MCF 10A (cell line): ENCODE measurements at regions not wholly inside any gene's neighbourhood (a gene's known extent, or its start where the extent isn't known, plus 50 kb on each side); places are given as distances from the start of the nearest gene placed in this dataset.

Source experiments
- BruUV-seq: library from RNA; stranded (reverse); fragments of 400-500 nt; replicated peaks from 2 replicates; lab custom pipeline; 2021; lab: Mats Ljungman, UMichigan
- CTCF ChIA-PET: fragments of 300-600 bp; sonication (Branson Sonifier 250); formaldehyde crosslinking; extraction: SDS; loops from one replicate; lab custom pipeline; 2021; ENCODE audit warnings: antibody characterized with exemption, inconsistent platforms; lab: Yijun Ruan, JAX
- POLR2A ChIA-PET: fragments of 300-600, 350-650 bp; sonication (Branson Sonifier 250); formaldehyde crosslinking; extraction: SDS; loops from one replicate; lab custom pipeline; 2020; ENCODE audit warnings: antibody characterized with exemption, inconsistent platforms; lab: Yijun Ruan, JAX
- DNase-seq: peaks from one replicate; pipeline ENCODE4 v3.0.0-alpha.2; 2018; ENCODE audit not compliant: unreplicated experiment
- H3K27ac Mint-ChIP-seq: one replicate; pipeline ENCODE4 v1.8.0; 2022; ENCODE audit warnings: mild to moderate bottlenecking, low read depth, mixed read lengths; ENCODE audit not compliant: unreplicated experiment
- H3K27me3 Mint-ChIP-seq: one replicate; pipeline ENCODE4 v1.8.0; 2022; ENCODE audit warnings: mixed read lengths; ENCODE audit not compliant: insufficient read depth, unreplicated experiment
- H3K36me3 Mint-ChIP-seq: one replicate; pipeline ENCODE4 v1.8.0; 2022; ENCODE audit warnings: mild to moderate bottlenecking, moderate library complexity, mixed read lengths; ENCODE audit not compliant: insufficient read depth, unreplicated experiment
- H3K4me1 Mint-ChIP-seq: one replicate; pipeline ENCODE4 v1.8.0; 2022; ENCODE audit warnings: mixed read lengths; ENCODE audit not compliant: insufficient read depth, unreplicated experiment
- H3K4me3 Mint-ChIP-seq: one replicate; pipeline ENCODE4 v1.8.0; 2022; ENCODE audit warnings: mild to moderate bottlenecking, moderate library complexity, mixed read lengths; ENCODE audit not compliant: unreplicated experiment
- H3K9me3 Mint-ChIP-seq: one replicate; pipeline ENCODE4 v1.8.0; 2022; ENCODE audit warnings: mixed read lengths; ENCODE audit not compliant: unreplicated experiment
- CTCF ChIP-seq: fragments of 200-600 bp; IDR thresholded peaks from one replicate; pipeline ENCODE4 v1.8.0; 2022; ENCODE audit warnings: antibody characterized with exemption, mild to moderate bottlenecking; ENCODE audit not compliant: unreplicated experiment
- intact Hi-C: fragments of 100-400 bp; cut with micrococcal nuclease; formaldehyde crosslinking; loops from 2 replicates; pipeline ENCODE4 v1.14.1; 2022

- H3K27me3 Mint-ChIP-seq = peaks cover 7% of the 10 kb centered on the region
- intact Hi-C loops = no loop called here
- H3K36me3 Mint-ChIP-seq = no peaks in the 10 kb centered on the region
- TF ChIP-seq CTCF = no peak
- ChIA-PET CTCF (interaction anchor here (0.6 kb wide), 1 partner anchor 291 kb away, joined by 3 read pairs; no protein-coding TSS in a partner anchor), POLR2A (no interaction called here)
- H3K4me1 Mint-ChIP-seq = peaks cover 6% of the 10 kb centered on the region
- no TSS peak for BruUV-seq
- peaks cover 14% of the 10 kb centered on the region for H3K9me3 Mint-ChIP-seq
- H3K27ac Mint-ChIP-seq = no peak overlapping the region
- no peak overlapping the region for H3K4me3 Mint-ChIP-seq
- DNase-seq = no peak
These were observed 68.0 kb downstream of the MYCN start for GRCh38 chr2:16008331-16008850.

GRCh38 chr2:16007167-16007934 is 67.0 kb downstream of the MYCN start:
- H3K27ac Mint-ChIP-seq = no peak overlapping the region
- no TSS peak for BruUV-seq
- no peak overlapping the region for H3K4me3 Mint-ChIP-seq
- CTCF ChIA-PET = interaction anchor here (0.5 to 0.9 kb wide), 3 partner anchors 28 to 480 kb away, joined by 3 to 4 read pairs (median 4); no protein-coding TSS in a partner anchor
- TF ChIP-seq CTCF = no peak
- no peaks in the 10 kb centered on the region for H3K36me3 Mint-ChIP-seq
- intact Hi-C loops = no loop called here
- POLR2A ChIA-PET = interaction anchor here (0.6 kb wide), 1 partner anchor 230 kb away, joined by 3 read pairs; no protein-coding TSS in a partner anchor
- no peaks in the 10 kb centered on the region for H3K27me3 Mint-ChIP-seq
- peaks cover 17% of the 10 kb centered on the region for H3K9me3 Mint-ChIP-seq
- peaks cover 6% of the 10 kb centered on the region for H3K4me1 Mint-ChIP-seq
- DNase-seq = no peak

- BruUV-seq = no TSS peak
- no peak for TF ChIP-seq CTCF
- POLR2A ChIA-PET = interaction anchor here (0.6 to 0.7 kb wide), 5 partner anchors 24 to 464 kb away, joined by 3 to 4 read pairs (median 3); no protein-coding TSS in a partner anchor
- Mint-ChIP-seq H3K4me3 (no peak overlapping the region), H3K36me3 (no peaks in the 10 kb centered on the region), H3K9me3 (peaks cover 17% of the 10 kb centered on the region), H3K27ac (no peak overlapping the region), H3K27me3 (no peaks in the 10 kb centered on the region), H3K4me1 (peaks cover 6% of the 10 kb centered on the region)
- CTCF ChIA-PET = interaction anchor here (0.5 to 1.1 kb wide), 6 partner anchors 15 to 501 kb away, joined by 3 to 4 read pairs (median 4); no protein-coding TSS in a partner anchor
- intact Hi-C loops = no loop called here
- no peak for DNase-seq
These were observed 66.3 kb downstream of the MYCN start for GRCh38 chr2:16006537-16007166.
